ENCODE measurements at regions not wholly inside any gene's neighbourhood (a gene's known extent, or its start where the extent isn't known, plus 50 kb on each side); places are given as distances from the start of the nearest gene placed in this dataset. TPM values are rescaled to one million over a fixed set of nuclear protein-coding genes. Genes with fewer than 3 reads are reported as not detected.

DNA sequence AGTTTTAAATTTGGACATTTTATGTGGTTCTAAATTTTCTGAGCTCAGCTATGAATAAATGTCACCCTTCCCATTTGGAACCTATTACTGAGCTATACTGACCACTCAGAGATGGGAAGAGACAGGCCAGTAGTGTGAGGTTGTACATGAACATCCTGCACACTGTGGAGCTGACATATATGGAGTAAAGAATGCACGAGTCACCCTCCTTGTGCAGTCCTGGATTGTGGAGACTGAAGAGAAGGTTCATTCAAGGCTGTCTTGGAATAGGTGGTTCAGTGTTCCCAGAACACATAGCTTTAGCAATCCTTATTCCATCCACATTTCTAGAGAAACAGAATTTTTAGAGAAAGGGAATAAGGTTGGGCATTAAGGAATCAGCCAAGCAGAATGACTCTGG is 50.3 kb upstream of the OGFRL1 start:
- ATAC-seq, result no peak
- Histone ChIP-seq H3K27me3 (no peaks in the 10 kb centered on the region), H3K4me3 (no peak overlapping the region)

More for the DNA sequence above, 50.3 kb upstream of the OGFRL1 start:
- TF ChIP-seq, protein P1, sequence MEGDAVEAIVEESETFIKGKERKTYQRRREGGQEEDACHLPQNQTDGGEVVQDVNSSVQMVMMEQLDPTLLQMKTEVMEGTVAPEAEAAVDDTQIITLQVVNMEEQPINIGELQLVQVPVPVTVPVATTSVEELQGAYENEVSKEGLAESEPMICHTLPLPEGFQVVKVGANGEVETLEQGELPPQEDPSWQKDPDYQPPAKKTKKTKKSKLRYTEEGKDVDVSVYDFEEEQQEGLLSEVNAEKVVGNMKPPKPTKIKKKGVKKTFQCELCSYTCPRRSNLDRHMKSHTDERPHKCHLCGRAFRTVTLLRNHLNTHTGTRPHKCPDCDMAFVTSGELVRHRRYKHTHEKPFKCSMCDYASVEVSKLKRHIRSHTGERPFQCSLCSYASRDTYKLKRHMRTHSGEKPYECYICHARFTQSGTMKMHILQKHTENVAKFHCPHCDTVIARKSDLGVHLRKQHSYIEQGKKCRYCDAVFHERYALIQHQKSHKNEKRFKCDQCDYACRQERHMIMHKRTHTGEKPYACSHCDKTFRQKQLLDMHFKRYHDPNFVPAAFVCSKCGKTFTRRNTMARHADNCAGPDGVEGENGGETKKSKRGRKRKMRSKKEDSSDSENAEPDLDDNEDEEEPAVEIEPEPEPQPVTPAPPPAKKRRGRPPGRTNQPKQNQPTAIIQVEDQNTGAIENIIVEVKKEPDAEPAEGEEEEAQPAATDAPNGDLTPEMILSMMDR (IDR thresholded peaks at IDR 0.05), result no peak
- TF ChIP-seq POLR2A (IDR thresholded peaks at IDR 0.05), result no peak
- Histone ChIP-seq H3K4me1 (no peaks in the 10 kb centered on the region), H3K9me3 (no peaks in the 10 kb centered on the region), H3K36me3 (replicated peaks in 1 of 2; ENCODE audit: insufficient read depth in 1 of 2, low read depth in 2 of 2) (no peaks in the 10 kb centered on the region), H3K27ac (no peak overlapping the region)
- intact Hi-C loops (cut with DNase I), result no loop called here
- DNase-seq, result no peak
- 48 to 50% methylated on average over 1 of the region's 1 CpG for WGBS, 2 donors

Small RNA genes in the stretch of these regions (small RNA-seq; reads per million reads assigned to genes)
- gene RF00012, result not detected
- not detected for gene RNU6-411P

Data from body of pancreas (tissue), 4 donors.